Thyroid gland (tissue), 4 donors: ENCODE measurements at regions not wholly inside any gene's neighbourhood (a gene's known extent, or its start where the extent isn't known, plus 50 kb on each side); places are given as distances from the start of the nearest gene placed in this dataset.
"Not testable (repeated sequence)": the region's sequence is repeated elsewhere in the genome, so short reads cannot be mapped to it uniquely, and the experiment has no call there.

Experiments used
- DNase-seq, 2 donors: peaks; one replicate each; pipeline ENCODE4 v3.0.0-alpha.2; 2019
- H3K27ac ChIP-seq, 3 donors: fragments of 200-600 bp; sonication (generic); 1 replicate in 2 of 3; 2 replicates in 1 of 3; pipeline ENCODE4 v1.5.1; 2016 to 2019; ENCODE audit warnings: mild to moderate bottlenecking in 1 of 3, moderate library complexity in 1 of 3
- H3K27me3 ChIP-seq: fragments of 200-600 bp; sonication (generic); one replicate; pipeline ENCODE4 v1.5.1; 2019
- H3K36me3 ChIP-seq, 2 donors: fragments of 200-600 bp; sonication (generic); one replicate each; pipeline ENCODE4 v1.5.1; 2016 to 2019
- H3K4me1 ChIP-seq, 2 donors: fragments of 200-600 bp; sonication (generic); one replicate each; pipeline ENCODE4 v1.5.1; 2017 to 2019
- H3K4me3 ChIP-seq, 3 donors: fragments of 200-600 bp; sonication (generic); replicated peaks in 1 of 3; 1 replicate in 2 of 3; 2 replicates in 1 of 3; pipeline ENCODE4 v1.5.1; 2016; ENCODE audit warnings: mild to moderate bottlenecking in 1 of 3
- H3K9me3 ChIP-seq: fragments of 200-600 bp; sonication (generic); one replicate; pipeline ENCODE4 v1.5.1; 2017
- POLR2A ChIP-seq, 2 donors: fragments of 450-650 bp; IDR thresholded peaks; one replicate each; pipeline ENCODE4 v1.6.1; 2017; ENCODE audit warnings: antibody characterized with exemption in 2 of 2, mild to moderate bottlenecking in 2 of 2, moderate library complexity in 1 of 2
- WGBS, 2 donors: methylation state at CpG; one replicate each; pipeline ENCODE4 v1.1.5; 2017; 5-methylcytosine and 5-hydroxymethylcytosine counted together
- intact Hi-C: fragments of 100-400 bp; cut with DNase I; formaldehyde crosslinking; loops from one replicate; pipeline ENCODE4 v1.15.1; 2023
- TF ChIP-seq, protein P1 (sequence below), 6 experiments: fragments of 200-600 bp in 3 of 6; fragments of 450-650 bp in 3 of 6; sonication (generic) in 3 of 6; IDR thresholded peaks; one replicate each; pipeline ENCODE4 v1.5.1; 2016 to 2019; ENCODE audit warnings: antibody characterized with exemption in 6 of 6, mild to moderate bottlenecking in 2 of 6, inconsistent platforms in 1 of 6, moderate library complexity in 1 of 6

GRCh38 chr7:3112479-3113134 lies 68.9 kb upstream of the CARD11 start:
- DNase-seq, result no peak
- WGBS, 2 donors, result 58 to 74% methylated on average over 4 to 5 of the region's 5 CpGs
- TF ChIP-seq, protein P1, sequence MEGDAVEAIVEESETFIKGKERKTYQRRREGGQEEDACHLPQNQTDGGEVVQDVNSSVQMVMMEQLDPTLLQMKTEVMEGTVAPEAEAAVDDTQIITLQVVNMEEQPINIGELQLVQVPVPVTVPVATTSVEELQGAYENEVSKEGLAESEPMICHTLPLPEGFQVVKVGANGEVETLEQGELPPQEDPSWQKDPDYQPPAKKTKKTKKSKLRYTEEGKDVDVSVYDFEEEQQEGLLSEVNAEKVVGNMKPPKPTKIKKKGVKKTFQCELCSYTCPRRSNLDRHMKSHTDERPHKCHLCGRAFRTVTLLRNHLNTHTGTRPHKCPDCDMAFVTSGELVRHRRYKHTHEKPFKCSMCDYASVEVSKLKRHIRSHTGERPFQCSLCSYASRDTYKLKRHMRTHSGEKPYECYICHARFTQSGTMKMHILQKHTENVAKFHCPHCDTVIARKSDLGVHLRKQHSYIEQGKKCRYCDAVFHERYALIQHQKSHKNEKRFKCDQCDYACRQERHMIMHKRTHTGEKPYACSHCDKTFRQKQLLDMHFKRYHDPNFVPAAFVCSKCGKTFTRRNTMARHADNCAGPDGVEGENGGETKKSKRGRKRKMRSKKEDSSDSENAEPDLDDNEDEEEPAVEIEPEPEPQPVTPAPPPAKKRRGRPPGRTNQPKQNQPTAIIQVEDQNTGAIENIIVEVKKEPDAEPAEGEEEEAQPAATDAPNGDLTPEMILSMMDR (IDR thresholded peaks at IDR 0.05), result no peak
- no peak for TF ChIP-seq POLR2A (IDR thresholded peaks at IDR 0.05)
- no peaks in the 10 kb centered on the region for H3K4me1 ChIP-seq
- H3K4me3 ChIP-seq, result no peak overlapping the region
- no peak overlapping the region for H3K27ac ChIP-seq
- H3K9me3 ChIP-seq, result no peaks in the 10 kb centered on the region
- intact Hi-C loops, result no loop called here
- no peaks in the 10 kb centered on the region for H3K36me3 ChIP-seq
- no peaks in the 10 kb centered on the region for H3K27me3 ChIP-seq

DNA sequence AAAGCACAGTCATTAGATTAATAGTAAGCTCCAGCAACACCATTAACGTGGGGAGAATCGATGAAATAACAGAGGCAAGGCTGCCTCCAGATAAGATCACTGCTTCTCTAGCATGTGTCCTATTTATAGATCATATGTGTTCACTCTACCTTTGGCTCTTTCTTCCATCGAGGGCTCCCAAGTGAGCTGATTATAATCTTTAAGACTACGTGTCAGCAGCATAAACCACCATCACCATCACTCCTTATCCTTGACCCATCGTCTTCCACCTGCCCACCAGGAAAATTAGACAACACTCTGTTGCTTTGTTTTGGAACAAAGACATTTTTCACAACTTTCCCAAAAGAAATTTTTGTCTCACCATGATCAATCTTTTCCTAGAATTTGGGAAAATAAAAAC lies 71.2 kb upstream of the CARD11 start:
- Histone ChIP-seq H3K9me3 (no peaks in the 10 kb centered on the region), H3K27ac (no peak overlapping the region), H3K4me1 (no peaks in the 10 kb centered on the region), H3K4me3 (no peak overlapping the region), H3K36me3 (no peaks in the 10 kb centered on the region), H3K27me3 (no peaks in the 10 kb centered on the region)
- 64 to 88% methylated on average over 5 of the region's 5 CpGs for WGBS, 2 donors
- DNase-seq, result no peak
- intact Hi-C loops, result no loop called here
- TF ChIP-seq, protein P1 (IDR thresholded peaks at IDR 0.05), result no peak
- TF ChIP-seq POLR2A (IDR thresholded peaks at IDR 0.05), result no peak

GRCh38 chr7:3117081-3117480 lies 73.4 kb upstream of the CARD11 start:
- WGBS, 2 donors, result 36 to 49% methylated on average over 2 of the region's 2 CpGs
- intact Hi-C loops, result no loop called here
- TF ChIP-seq, protein P1 (IDR thresholded peaks at IDR 0.05), result no peak
- TF ChIP-seq POLR2A (IDR thresholded peaks at IDR 0.05), result no peak

GRCh38 chr7:3117488-3118231 lies 74.0 kb upstream of the CARD11 start:
- 8 to 10% methylated on average over 8 of the region's 8 CpGs for WGBS, 2 donors
- DNase-seq, result no peak
- Histone ChIP-seq H3K27ac (no peak overlapping the region), H3K4me1 (no peaks in the 10 kb centered on the region), H3K27me3 (no peaks in the 10 kb centered on the region), H3K9me3 (no peaks in the 10 kb centered on the region), H3K4me3 (no peak overlapping the region), H3K36me3 (no peaks in the 10 kb centered on the region)
- TF ChIP-seq POLR2A (IDR thresholded peaks at IDR 0.05), result no peak
- TF ChIP-seq, protein P1 (IDR thresholded peaks at IDR 0.05), result no peak
- intact Hi-C loops, result no loop called here

More at GRCh38 chr7:3117081-3117480, 73.4 kb upstream of the CARD11 start:
- Histone ChIP-seq H3K27me3 (no peaks in the 10 kb centered on the region), H3K9me3 (no peaks in the 10 kb centered on the region), H3K27ac (no peak overlapping the region), H3K4me3 (no peak overlapping the region), H3K4me1 (no peaks in the 10 kb centered on the region), H3K36me3 (no peaks in the 10 kb centered on the region)
- DNase-seq, result no peak

GRCh38 chr7:3119352-3119927 lies 75.8 kb upstream of the CARD11 start:
- DNase-seq, H3K27ac ChIP-seq, H3K36me3 ChIP-seq, H3K4me1 ChIP-seq, intact Hi-C loops, H3K9me3 ChIP-seq, H3K27me3 ChIP-seq, H3K4me3 ChIP-seq: not testable (repeated sequence)
- 86 to 88% methylated on average over 9 of the region's 9 CpGs for WGBS, 2 donors
